Gastroesophageal sphincter (tissue), 4 donors: ENCODE measurements at regions not wholly inside any gene's neighbourhood (a gene's known extent, or its start where the extent isn't known, plus 50 kb on each side); places are given as distances from the start of the nearest gene placed in this dataset.

Experiments
- ATAC-seq: fragments of 150-250 bp; one replicate; pipeline ENCODE4 v1.9.1; 2016; ENCODE audit warnings: mild to moderate bottlenecking, moderate library complexity
- H3K27ac ChIP-seq, 4 donors: fragments of 200-600 bp; sonication (generic) in 3 of 4; 1 replicate in 3 of 4; 2 replicates in 1 of 4; pipeline ENCODE4 v1.5.1; 2016 to 2019
- H3K27me3 ChIP-seq: fragments of 200-600 bp; sonication (generic); one replicate; pipeline ENCODE4 v1.5.1; 2019
- H3K36me3 ChIP-seq, 2 donors: fragments of 200-600 bp; sonication (generic); one replicate each; pipeline ENCODE4 v1.5.1; 2019; ENCODE audit warnings: control low read depth in 1 of 2
- H3K4me1 ChIP-seq, 3 donors: fragments of 200-600 bp; sonication (generic); 1 replicate in 2 of 3; 2 replicates in 1 of 3; pipeline ENCODE4 v1.5.1; 2016 to 2019; ENCODE audit warnings: control low read depth in 2 of 3
- H3K4me3 ChIP-seq, 2 donors: fragments of 200-600 bp; sonication (generic); one replicate each; pipeline ENCODE4 v1.5.1; 2019; ENCODE audit warnings: mild to moderate bottlenecking in 1 of 2, moderate library complexity in 1 of 2
- H3K9me3 ChIP-seq, 3 donors: fragments of 200-600 bp; sonication (generic); one replicate each; pipeline ENCODE4 v1.5.1; 2017 to 2019; ENCODE audit warnings: control low read depth in 2 of 3
- EP300 ChIP-seq: sonication (generic); formaldehyde crosslinking; IDR thresholded peaks from one replicate; pipeline ENCODE4 v1.6.1; 2017; ENCODE audit warnings: antibody characterized with exemption, mild to moderate bottlenecking
- POLR2A ChIP-seq, 2 donors: fragments of 450-650 bp; IDR thresholded peaks; one replicate each; pipeline ENCODE4 v1.6.1; 2017; ENCODE audit warnings: antibody characterized with exemption in 2 of 2, mild to moderate bottlenecking in 2 of 2, moderate library complexity in 1 of 2
- POLR2AphosphoS5 ChIP-seq: sonication (generic); formaldehyde crosslinking; IDR thresholded peaks from one replicate; pipeline ENCODE4 v1.6.1; 2017; ENCODE audit warnings: antibody characterized with exemption
- WGBS, 2 donors: methylation state at CpG; one replicate each; pipeline ENCODE4 v1.1.5; 2018; ENCODE audit warnings: low coverage in 1 of 2; 5-methylcytosine and 5-hydroxymethylcytosine counted together
- TF ChIP-seq, protein P1 (sequence below), 4 experiments: fragments of 200-600 bp in 2 of 4; fragments of 450-650 bp in 2 of 4; sonication (generic) in 1 of 4; IDR thresholded peaks; one replicate each; pipeline ENCODE4 v1.5.1; 2017 to 2019; ENCODE audit warnings: antibody characterized with exemption in 4 of 4, mild to moderate bottlenecking in 2 of 4, moderate library complexity in 2 of 4

DNA sequence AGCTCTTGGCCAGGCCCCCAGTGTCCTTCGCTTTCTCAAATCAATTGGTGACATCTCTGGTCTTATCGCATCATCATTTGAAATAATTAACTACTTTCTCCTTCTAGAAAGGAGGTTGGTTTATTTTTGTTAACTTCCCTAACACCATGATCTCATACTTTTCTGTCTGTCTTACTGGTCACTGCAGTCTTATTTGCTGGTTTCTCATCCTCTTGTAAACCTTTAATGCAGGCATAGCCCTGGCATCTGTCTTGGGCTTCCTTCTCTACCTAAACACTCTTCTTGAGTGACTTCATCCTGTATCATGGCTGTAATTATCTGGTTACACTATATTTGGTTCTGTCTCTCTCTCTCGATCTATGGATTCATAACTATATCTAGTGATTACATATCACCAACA is 152.8 kb downstream of the CYSLTR2 start:
- Histone ChIP-seq H3K27ac (no peak overlapping the region), H3K27me3 (no peaks in the 10 kb centered on the region), H3K36me3 (no peaks in the 10 kb centered on the region), H3K4me3 (no peak overlapping the region), H3K4me1 (no peaks in the 10 kb centered on the region), H3K9me3 (no peaks in the 10 kb centered on the region)
- no peak for ATAC-seq
- TF ChIP-seq POLR2A (IDR thresholded peaks at IDR 0.05) (no peak), POLR2AphosphoS5 (no peak), EP300 (no peak)
- TF ChIP-seq, protein P1, sequence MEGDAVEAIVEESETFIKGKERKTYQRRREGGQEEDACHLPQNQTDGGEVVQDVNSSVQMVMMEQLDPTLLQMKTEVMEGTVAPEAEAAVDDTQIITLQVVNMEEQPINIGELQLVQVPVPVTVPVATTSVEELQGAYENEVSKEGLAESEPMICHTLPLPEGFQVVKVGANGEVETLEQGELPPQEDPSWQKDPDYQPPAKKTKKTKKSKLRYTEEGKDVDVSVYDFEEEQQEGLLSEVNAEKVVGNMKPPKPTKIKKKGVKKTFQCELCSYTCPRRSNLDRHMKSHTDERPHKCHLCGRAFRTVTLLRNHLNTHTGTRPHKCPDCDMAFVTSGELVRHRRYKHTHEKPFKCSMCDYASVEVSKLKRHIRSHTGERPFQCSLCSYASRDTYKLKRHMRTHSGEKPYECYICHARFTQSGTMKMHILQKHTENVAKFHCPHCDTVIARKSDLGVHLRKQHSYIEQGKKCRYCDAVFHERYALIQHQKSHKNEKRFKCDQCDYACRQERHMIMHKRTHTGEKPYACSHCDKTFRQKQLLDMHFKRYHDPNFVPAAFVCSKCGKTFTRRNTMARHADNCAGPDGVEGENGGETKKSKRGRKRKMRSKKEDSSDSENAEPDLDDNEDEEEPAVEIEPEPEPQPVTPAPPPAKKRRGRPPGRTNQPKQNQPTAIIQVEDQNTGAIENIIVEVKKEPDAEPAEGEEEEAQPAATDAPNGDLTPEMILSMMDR (IDR thresholded peaks at IDR 0.05): no peak
- 81 to 96% methylated on average over 2 to 3 of the region's 3 CpGs for WGBS, 2 donors

DNA sequence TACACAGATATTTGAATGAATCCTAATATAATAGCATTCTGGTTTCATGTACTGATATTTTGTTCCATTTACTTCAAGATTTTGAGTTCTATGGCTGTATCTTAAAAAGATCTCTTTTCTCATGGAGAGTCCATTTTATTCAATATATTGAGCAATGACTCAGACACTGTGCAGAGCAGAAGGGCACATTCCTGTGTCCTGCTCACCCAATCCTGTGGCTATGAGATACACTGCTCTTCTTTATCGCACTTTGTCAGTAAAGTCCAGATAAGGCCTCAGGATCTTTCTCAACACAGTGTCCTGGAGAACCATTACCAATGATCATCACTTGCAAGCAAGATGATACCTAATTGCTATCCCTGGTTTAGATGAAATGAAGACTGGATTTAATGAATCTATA is 155.0 kb downstream of the CYSLTR2 start:
- ATAC-seq: no peak
- no peaks in the 10 kb centered on the region for H3K27me3 ChIP-seq
- no peaks in the 10 kb centered on the region for H3K9me3 ChIP-seq
- WGBS, 2 donors: 86 to 100% methylated on average over 1 of the region's 1 CpG
- H3K4me3 ChIP-seq: no peak overlapping the region
- no peak overlapping the region for H3K27ac ChIP-seq
- no peaks in the 10 kb centered on the region for H3K36me3 ChIP-seq
- H3K4me1 ChIP-seq: no peaks in the 10 kb centered on the region
- TF ChIP-seq POLR2A (IDR thresholded peaks at IDR 0.05) (no peak), EP300 (no peak), POLR2AphosphoS5 (no peak)
- TF ChIP-seq, protein P1 (IDR thresholded peaks at IDR 0.05): no peak

DNA sequence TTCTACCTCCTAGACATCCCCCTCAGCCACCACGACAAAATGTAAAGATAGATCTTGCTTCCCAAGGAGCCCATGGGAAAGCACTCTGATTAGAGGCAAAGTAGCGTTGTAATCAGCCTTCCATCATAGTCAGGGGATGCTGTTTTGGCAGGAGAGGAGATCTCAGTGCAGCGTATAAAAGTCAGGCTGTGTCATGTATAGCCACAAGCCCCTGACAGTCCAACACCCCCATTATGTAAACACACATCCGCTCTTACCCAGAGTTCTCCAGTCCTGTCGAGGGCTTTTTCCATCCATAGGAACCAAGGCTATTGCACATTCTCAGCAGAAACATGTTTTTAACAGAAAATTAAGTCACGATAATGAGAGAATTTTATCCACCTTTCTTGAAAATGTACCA is 156.3 kb downstream of the CYSLTR2 start:
- Histone ChIP-seq H3K27me3 (no peaks in the 10 kb centered on the region), H3K36me3 (no peaks in the 10 kb centered on the region), H3K27ac (no peak overlapping the region), H3K4me1 (no peaks in the 10 kb centered on the region), H3K4me3 (no peak overlapping the region), H3K9me3 (no peaks in the 10 kb centered on the region)
- no peak for ATAC-seq
- TF ChIP-seq POLR2AphosphoS5: no peak
- no peak for TF ChIP-seq EP300
- no peak for TF ChIP-seq POLR2A (IDR thresholded peaks at IDR 0.05)
- TF ChIP-seq, protein P1 (IDR thresholded peaks at IDR 0.05): no peak
- 51 to 57% methylated on average over 6 of the region's 6 CpGs for WGBS, 2 donors

DNA sequence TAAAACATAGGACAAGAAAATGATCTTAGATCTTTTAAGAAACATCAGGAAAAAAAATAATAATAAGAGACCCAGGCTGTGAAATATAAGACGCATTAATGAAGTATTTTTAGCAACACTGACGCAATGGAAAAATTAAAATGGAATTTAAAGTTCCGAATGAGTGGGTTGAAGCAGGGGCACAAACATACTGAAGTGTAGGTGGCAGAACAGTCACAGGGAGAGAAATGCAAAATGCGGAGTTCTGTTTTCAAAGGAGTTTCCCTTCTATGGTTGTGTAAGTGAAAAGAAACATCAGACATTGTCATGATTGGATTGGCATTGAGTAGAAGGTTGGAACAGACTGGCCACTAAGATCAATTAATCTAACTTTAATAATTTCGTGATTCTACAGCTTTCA is 159.8 kb downstream of the CYSLTR2 start:
- ATAC-seq: no peak
- H3K27ac ChIP-seq: no peak overlapping the region
- no peaks in the 10 kb centered on the region for H3K9me3 ChIP-seq
- TF ChIP-seq POLR2A (IDR thresholded peaks at IDR 0.05) (no peak), EP300 (no peak)
- TF ChIP-seq, protein P1 (IDR thresholded peaks at IDR 0.05): no peak
- no peaks in the 10 kb centered on the region for H3K27me3 ChIP-seq
- 51 to 63% methylated on average over 5 of the region's 5 CpGs for WGBS, 2 donors
- no peak overlapping the region for H3K4me3 ChIP-seq
- no peaks in the 10 kb centered on the region for H3K4me1 ChIP-seq
- H3K36me3 ChIP-seq: no peaks in the 10 kb centered on the region

DNA sequence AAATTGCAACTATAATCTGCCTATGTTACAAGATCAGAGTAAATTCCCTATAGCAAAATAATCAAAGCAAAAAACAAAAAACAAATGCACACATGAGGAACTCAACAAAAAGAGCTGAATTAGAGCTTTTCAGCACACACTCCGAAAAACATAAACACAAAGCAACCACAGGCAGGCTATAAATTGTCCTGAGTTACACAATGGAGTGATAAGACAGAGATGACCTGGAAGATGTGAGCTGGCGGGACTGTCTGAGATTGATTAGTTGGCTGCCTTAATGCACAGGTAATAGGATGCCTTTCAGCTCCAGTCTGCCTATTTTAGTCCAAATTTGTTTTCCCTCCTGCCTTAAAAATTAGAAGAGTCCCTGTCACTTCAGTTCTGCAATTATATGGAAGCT is 159.0 kb upstream of the FNDC3A start:
- WGBS, 2 donors: 29 to 55% methylated on average over 1 to 2 of the region's 2 CpGs
- ATAC-seq: no peak
- Histone ChIP-seq H3K9me3 (no peaks in the 10 kb centered on the region), H3K36me3 (no peaks in the 10 kb centered on the region), H3K27ac (no peak overlapping the region), H3K4me1 (no peaks in the 10 kb centered on the region), H3K4me3 (no peak overlapping the region), H3K27me3 (no peaks in the 10 kb centered on the region)
- TF ChIP-seq EP300: no peak
- TF ChIP-seq, protein P1 (IDR thresholded peaks at IDR 0.05): no peak
- TF ChIP-seq POLR2AphosphoS5: no peak
- TF ChIP-seq POLR2A (IDR thresholded peaks at IDR 0.05): no peak
